PFSK-1 (cell line): ENCODE measurements at regions not wholly inside any gene's neighbourhood (a gene's known extent, or its start where the extent isn't known, plus 50 kb on each side); places are given as distances from the start of the nearest gene placed in this dataset.

ENCODE experiments used
- FOXP2 ChIP-seq: optimal IDR thresholded peaks from 2 replicates; pipeline ENCODE3; 2011; ENCODE audit warnings: borderline replicate concordance, control low read depth, inconsistent platforms; ENCODE audit not compliant: insufficient read depth; ENCODE audit errors: extremely low read length, extremely low read depth
- POLR2AphosphoS5 ChIP-seq: IDR thresholded peaks from 2 replicates; pipeline ENCODE4 v1.6.1; 2012; ENCODE audit warnings: low read depth, mild to moderate bottlenecking, control low read depth, low read length, moderate library complexity
- SIN3A ChIP-seq: IDR thresholded peaks from 2 replicates; pipeline ENCODE4 v1.6.1; 2012; ENCODE audit warnings: mild to moderate bottlenecking, low read length, moderate library complexity, borderline replicate concordance; ENCODE audit not compliant: insufficient read depth
- TAF1 ChIP-seq: IDR thresholded peaks from 2 replicates; pipeline ENCODE4 v1.6.1; 2012; ENCODE audit warnings: low read length, control low read depth, borderline replicate concordance; ENCODE audit not compliant: insufficient read depth
- TF ChIP-seq, protein P1 (sequence below), 2 experiments: IDR thresholded peaks; 2 replicates each; pipeline versions ENCODE4 v1.6.1 to v1.8.0; 2011 to 2012; ENCODE audit warnings: low read depth in 2 of 2, low read length in 2 of 2, control low read depth in 1 of 2, inconsistent platforms in 1 of 2, mild to moderate bottlenecking in 1 of 2, moderate library complexity in 1 of 2; ENCODE audit not compliant: insufficient read depth in 1 of 2

DNA sequence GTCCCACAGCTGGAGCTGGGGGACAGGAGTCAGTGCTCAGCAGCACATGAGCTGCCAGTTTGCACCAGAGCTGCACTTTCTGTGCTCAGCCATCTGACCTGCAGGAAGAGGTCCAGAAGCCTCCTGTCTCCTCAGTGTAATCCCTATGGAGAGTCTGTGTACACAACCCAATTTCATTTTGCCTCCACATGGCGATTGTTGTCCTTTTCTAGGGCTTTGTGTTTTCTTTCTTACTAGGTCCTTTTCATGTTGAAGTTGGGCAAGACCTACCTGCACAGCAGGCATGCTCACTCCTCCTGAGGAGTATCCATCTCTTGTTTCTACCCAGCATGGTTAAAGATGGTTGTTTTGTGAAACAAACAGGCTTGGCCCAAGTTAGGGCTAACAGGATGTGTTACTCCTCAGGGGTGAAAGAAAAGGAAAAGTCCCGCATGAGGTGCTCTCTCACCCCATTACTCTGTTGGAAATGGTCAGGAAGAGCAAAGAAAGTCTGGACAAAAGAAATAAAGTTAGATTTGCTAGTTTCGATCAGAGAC is 273.0 kb downstream of the TMEM167A start:
- TF ChIP-seq TAF1 (no peak), POLR2AphosphoS5 (no peak), SIN3A (no peak), FOXP2 (no peak)
- TF ChIP-seq, protein P1, sequence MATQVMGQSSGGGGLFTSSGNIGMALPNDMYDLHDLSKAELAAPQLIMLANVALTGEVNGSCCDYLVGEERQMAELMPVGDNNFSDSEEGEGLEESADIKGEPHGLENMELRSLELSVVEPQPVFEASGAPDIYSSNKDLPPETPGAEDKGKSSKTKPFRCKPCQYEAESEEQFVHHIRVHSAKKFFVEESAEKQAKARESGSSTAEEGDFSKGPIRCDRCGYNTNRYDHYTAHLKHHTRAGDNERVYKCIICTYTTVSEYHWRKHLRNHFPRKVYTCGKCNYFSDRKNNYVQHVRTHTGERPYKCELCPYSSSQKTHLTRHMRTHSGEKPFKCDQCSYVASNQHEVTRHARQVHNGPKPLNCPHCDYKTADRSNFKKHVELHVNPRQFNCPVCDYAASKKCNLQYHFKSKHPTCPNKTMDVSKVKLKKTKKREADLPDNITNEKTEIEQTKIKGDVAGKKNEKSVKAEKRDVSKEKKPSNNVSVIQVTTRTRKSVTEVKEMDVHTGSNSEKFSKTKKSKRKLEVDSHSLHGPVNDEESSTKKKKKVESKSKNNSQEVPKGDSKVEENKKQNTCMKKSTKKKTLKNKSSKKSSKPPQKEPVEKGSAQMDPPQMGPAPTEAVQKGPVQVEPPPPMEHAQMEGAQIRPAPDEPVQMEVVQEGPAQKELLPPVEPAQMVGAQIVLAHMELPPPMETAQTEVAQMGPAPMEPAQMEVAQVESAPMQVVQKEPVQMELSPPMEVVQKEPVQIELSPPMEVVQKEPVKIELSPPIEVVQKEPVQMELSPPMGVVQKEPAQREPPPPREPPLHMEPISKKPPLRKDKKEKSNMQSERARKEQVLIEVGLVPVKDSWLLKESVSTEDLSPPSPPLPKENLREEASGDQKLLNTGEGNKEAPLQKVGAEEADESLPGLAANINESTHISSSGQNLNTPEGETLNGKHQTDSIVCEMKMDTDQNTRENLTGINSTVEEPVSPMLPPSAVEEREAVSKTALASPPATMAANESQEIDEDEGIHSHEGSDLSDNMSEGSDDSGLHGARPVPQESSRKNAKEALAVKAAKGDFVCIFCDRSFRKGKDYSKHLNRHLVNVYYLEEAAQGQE (IDR thresholded peaks at IDR 0.05; ENCODE audit: insufficient read depth in 1 of 2, low read depth in 2 of 2, low read length in 2 of 2), result no peak
